GM11168 (cell line): ENCODE measurements at regions not wholly inside any gene's neighbourhood (a gene's known extent, or its start where the extent isn't known, plus 50 kb on each side); places are given as distances from the start of the nearest gene placed in this dataset.

Source experiments
- in situ Hi-C: fragments of 300-500 bp; cut with MboI; formaldehyde crosslinking; loops from one replicate; pipeline ENCODE4 v1.12.0; 2022; ENCODE audit warnings: low sequenced_read_pairs; ENCODE audit not compliant: unreplicated experiment

- in situ Hi-C loops, result no loop called here
Measured at GRCh38 chr17:68179926-68180285, 67.9 kb upstream of the AMZ2 start.

- in situ Hi-C loops, result no loop called here
Measured at GRCh38 chr17:68182011-68182306, 65.9 kb upstream of the AMZ2 start.

- in situ Hi-C loops, result no loop called here
Measured at GRCh38 chr17:68182940-68183551, 64.8 kb upstream of the AMZ2 start.

- in situ Hi-C loops, result no loop called here
Measured at GRCh38 chr17:68184141-68184571, 63.7 kb upstream of the AMZ2 start.

GRCh38 chr17:68184816-68185436 lies 62.9 kb upstream of the AMZ2 start:
- in situ Hi-C loops, result no loop called here

GRCh38 chr17:68185820-68186219 lies 62.0 kb upstream of the AMZ2 start:
- in situ Hi-C loops, result no loop called here

GRCh38 chr17:68190495-68190894 lies 57.3 kb upstream of the AMZ2 start:
- in situ Hi-C loops, result no loop called here

- in situ Hi-C loops, result no loop called here
Measured at GRCh38 chr17:68195667-68196393, 52.0 kb upstream of the AMZ2 start.

- in situ Hi-C loops, result no loop called here
Measured at GRCh38 chr17:68196394-68197090, 51.3 kb upstream of the AMZ2 start.

- in situ Hi-C loops, result no loop called here
Measured at GRCh38 chr17:68197091-68197996, 50.5 kb upstream of the AMZ2 start.

GRCh38 chr17:68197997-68198930 lies 49.6 kb upstream of the AMZ2 start:
- in situ Hi-C loops, result no loop called here
